ENCODE measurements at regions not wholly inside any gene's neighbourhood (a gene's known extent, or its start where the extent isn't known, plus 50 kb on each side); places are given as distances from the start of the nearest gene placed in this dataset.

- no peak for TF ChIP-seq CTCF (IDR thresholded peaks at IDR 0.05; ENCODE audit: low read depth, low read length)
- TF ChIP-seq EZH2phosphoT487 (IDR thresholded peaks at IDR 0.05; ENCODE audit: low read depth) = no peak
Observed at GRCh38 chr2:22350621-22351020, 1034.4 kb upstream of the KLHL29 start.
